ENCODE measurements at regions not wholly inside any gene's neighbourhood (a gene's known extent, or its start where the extent isn't known, plus 50 kb on each side); places are given as distances from the start of the nearest gene placed in this dataset.

DNA sequence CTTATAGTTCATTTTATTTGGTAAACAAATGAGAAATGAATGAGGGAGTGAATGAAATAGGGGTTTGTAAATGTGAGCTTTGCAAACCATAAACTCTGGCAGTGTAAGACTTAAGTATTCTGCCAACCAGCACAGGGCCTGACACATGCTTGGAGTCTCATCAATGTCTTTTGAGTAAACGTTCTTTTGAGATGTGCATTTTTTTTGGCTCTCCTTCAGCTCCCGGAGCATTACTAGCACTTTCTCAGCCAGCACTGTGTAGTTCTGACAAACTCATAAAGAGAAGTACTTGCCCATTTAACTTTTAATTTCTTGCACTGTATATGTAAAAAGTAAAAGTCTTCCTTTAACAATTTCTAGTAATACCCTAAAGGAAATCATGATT is 245.3 kb downstream of the HS3ST1 start:
- no peak for DNase-seq (ENCODE audit: low spot score)

DNA sequence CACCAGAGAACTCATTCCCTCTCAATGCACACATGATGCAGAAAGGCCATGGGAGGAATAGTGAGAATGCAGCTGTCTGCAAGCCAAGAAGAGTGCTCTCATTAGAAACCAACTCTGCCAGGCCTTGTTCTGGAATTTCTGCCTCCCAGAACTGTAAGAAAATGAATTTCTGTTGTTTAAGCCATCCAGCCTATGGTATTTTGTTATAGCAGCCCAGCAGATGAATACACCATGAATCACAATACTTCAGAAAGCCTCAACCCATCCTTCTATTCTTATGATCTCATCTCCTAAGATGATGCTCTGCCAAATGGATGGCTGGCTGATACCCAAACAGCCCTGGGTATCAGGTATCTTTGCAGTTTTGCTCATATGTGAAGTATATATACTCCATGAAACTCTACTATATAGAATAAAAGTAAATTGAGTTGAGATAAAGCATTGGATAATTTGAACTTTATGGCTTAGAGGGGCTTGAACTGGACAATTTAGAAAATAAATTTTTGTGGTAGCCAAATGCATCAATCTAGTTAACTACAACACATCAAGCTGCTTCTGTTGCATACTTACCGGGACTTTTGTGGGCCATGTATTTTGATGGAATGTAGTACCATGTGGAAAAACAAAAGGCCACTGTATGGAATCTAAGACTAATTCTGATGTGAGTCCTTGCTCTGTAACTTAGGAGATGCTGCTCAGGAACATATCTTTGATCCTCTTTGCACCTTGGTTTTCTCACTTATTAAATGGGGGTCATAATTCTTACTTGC is 245.9 kb downstream of the HS3ST1 start:
- DNase-seq (ENCODE audit: low spot score): no peak

DNA sequence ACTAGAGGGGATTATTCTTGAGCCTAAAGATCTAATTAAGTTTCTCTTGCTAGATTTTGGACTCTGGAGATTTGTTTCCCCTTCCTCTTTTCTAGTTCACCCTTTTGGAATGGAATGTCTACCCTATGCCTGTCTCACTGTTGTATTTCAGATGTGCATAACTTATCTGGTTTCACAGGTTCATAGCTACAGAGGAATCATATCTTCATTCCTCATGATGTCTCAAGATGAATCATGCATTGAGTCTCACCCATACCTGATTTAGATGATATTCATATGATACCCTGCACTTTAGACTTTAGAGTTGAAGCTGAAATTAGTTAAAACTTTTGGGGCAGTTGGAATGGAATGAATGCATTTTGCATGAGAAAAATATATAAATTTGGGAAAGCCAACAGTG is 246.7 kb downstream of the HS3ST1 start:
- DNase-seq (ENCODE audit: low spot score): no peak

DNA sequence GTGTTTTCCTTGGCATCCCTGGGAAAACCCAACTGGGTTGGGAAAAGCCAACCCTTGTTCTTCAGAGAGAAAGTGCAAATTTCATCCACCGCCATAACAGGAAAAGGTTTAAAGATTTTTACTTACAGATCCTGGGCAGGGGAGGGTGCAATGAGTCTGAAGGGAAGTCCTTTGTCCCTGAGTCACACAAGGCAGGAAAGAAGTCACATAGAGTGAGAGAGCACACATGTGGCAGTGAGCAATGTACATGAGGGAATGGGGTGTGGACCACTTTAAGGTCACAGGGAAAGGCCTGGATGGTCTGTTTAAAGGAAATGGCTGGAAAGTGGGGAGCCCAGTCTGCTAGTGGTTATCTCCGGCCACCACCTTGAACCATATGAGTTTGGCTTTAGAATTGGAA is 248.9 kb downstream of the HS3ST1 start:
- no peak for DNase-seq (ENCODE audit: low spot score)

DNA sequence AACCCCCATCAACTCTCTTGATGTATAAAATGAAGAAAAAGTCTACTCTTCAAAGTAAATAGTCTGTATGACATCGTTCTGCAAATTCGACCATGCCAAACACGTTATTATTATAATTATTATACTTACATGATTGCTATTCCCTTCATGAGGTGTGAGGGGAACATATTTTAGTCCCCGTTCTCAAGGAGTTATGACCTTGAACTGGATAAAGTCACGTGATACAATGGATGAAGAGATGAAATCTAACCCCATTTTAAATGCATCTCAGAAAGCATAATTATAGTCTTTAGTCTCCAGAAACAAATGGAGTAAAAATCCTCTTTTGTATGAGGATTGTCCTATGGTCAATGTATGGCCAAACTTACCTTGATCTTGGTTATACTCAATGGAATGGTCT is 250.3 kb downstream of the HS3ST1 start:
- no peak for DNase-seq (ENCODE audit: low spot score)

DNA sequence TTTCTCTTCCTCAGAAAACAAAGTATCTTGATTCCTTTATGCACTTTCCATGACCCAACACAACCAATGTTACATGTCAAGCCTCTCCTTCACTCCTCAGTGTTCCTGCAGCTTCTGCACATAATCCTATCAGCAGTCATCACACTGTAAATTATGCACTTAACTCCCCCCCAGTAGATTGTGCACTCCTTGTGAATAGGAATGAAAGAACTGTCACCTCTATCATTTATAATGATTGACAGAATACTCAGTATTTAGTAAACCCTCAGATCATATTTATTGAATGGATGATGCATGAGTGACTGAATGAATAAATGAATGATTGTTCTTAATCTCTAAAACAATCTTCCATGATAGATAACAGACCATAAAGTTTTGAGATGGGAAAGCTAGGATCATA is 253.3 kb downstream of the HS3ST1 start:
- DNase-seq (ENCODE audit: low spot score): no peak

DNA sequence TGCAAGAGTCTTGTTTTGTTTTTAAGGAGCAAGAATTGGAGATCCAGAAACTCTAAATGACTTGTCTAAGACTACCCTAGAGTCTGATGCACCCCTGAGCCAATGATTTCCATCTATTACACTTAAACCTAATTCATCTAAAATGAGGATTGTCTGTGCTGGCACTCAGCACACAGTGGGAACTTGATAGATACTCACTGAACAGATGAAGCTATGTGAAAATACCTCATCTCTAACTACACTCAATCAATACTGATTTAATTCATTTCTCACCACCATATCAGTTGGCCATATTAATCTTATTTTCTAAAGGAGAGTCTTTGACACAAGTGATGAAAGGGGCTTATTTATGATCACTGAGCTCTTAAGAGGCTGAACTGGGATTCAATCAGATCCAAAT is 262.1 kb downstream of the HS3ST1 start:
- no peak for DNase-seq (ENCODE audit: low spot score)

DNA sequence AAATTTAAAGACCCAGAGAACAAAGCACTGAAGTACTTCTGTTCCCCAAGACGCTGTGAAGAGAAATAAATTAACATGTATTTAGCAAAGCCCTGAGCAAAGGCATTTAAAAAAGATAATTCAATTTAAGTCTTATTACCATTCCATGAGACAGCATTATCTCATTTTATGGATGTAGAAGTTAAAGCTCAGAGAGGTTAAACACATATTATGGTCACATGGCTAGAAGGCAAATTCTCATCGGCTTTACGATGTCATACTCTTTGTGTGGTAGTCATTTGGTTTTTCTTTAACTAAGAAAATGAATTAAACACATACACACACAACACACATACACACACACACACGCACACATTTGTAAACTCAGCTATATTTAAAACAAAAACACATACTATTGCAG is 262.7 kb downstream of the HS3ST1 start:
- DNase-seq (ENCODE audit: low spot score): no peak

DNA sequence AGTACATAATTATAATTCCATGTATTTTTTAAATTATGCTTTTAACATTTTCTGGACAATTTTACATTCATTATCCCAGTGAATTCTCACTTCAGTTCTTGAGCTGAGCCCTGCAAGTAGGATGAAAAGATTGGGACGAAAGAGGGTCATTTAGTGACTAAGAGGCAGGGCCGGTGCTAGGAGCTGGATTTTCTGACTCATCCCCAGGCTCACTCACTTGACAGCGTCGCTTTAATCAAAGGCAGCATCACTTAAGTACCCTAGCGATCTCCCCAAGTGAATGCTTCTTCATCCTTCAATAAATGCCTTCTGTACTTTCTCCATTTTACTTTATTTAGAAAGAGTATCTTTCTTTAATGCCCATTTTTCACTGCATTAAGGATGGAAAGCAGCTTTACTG is 263.6 kb downstream of the HS3ST1 start:
- no peak for DNase-seq (ENCODE audit: low spot score)

DNA sequence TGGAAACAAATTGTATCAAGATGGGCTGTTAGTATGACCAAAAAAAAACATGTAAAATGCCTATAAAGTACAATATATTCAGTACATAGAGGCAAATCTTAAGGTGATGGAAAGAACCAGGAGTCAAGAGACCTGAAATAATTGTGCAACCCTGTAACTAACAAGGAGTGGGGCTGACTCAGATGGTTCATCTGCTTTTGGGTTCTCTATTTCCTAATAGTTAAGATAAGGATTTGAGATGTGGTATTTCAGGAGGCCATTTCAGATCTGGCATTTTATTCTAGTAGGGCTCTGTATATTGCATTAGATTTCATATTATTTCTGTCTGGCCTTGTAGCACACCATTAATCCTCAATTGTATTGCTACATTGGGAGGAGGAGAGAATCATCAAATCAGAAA is 268.4 kb downstream of the HS3ST1 start:
- no peak for DNase-seq (ENCODE audit: low spot score)

DNA sequence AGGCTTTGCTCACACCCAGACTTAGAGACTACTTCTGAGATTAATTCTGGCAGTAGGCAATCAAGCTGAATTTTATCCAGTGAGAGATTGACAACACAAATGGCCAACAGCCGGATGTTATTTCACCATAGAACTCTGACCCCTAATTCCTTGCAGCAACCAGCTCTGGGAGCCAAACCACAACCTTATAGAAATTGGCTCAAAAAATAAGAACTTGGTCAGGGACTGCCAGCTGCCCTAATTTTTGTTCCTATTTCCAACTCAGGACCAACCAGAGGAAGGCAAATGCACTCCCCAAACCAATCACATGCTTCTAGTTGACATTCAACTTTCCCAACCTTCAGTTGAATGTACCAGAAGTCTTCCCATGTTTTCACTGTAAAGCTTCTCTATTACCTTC is 269.7 kb downstream of the HS3ST1 start:
- DNase-seq (ENCODE audit: low spot score): no peak

DNA sequence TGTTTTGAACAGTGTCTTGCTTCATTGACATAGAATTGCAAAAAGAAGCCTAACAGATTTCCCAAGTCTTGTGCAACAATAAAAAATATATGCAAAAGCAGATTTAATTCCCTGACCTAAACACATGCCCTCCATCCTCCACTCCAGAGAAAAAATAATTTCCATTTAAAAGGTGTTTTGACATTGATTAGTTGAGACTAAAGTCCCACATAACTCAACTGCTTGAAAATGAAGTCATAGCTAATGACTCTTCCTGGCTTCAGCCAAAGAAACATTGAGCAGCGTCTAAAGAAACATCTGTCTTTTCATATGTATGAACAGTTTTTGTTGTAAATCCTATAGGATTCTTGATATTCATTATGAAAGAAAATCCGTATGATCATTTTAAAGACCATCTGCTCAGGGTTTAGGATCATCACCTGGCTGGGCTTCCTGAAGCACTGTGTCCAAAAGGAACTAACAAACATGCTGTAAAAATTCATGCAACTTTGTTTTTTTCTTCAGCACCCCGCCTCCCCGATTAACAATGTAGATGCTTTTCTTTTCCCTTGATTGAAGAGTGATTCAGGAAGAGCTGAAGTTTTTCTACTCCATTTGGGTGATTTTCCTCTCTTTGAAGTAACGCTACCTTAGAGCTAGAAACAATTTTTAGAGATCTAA is 273.4 kb downstream of the HS3ST1 start:
- no peak for DNase-seq (ENCODE audit: low spot score)

DNA sequence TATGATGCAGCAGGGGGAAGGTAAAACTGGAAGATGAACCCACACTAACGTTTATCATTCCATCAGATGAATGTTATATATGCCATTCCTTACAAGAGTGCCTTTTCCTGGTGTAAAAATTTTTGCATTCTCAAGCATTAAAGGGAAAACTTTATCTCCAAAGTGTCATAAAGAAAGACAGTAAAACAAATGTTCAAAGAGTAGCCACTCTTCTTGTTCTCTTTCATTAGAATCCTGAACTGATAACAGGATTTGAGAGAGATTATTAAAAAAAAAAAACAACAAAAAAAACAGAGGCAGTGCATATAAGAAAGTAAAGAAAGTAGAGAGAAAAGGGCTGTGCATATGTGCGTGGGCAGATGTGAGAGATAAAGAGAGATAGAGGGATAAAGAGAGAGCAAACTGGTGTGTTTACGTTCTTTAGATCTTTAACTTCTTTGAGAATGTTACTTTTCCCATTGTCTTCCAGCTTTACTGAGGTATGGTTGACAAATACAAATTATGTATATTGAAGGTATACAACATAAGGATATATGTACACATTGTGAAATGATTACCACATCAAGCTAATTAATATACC is 275.4 kb downstream of the HS3ST1 start:
- no peak for DNase-seq (ENCODE audit: low spot score)

DNA sequence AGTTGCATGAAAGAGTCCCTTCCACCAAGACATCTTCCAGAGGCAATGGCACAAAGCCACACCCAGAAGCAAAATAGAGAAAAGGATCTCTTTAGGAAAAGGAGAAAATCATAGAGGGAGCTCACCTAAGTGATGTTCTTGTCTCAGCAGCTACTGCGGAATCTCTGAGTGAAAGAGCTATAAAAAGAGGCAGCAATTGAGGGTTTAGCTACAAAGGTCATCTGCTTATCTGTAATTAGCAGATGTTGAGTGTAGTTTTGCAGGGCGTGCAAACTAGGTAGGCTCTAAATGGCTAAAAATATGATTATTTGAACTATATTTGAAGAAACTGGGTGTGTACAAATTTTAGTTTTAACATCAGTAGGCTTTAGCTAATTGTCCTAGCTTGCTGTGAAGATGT is 276.0 kb downstream of the HS3ST1 start:
- no peak for DNase-seq (ENCODE audit: low spot score)

DNA sequence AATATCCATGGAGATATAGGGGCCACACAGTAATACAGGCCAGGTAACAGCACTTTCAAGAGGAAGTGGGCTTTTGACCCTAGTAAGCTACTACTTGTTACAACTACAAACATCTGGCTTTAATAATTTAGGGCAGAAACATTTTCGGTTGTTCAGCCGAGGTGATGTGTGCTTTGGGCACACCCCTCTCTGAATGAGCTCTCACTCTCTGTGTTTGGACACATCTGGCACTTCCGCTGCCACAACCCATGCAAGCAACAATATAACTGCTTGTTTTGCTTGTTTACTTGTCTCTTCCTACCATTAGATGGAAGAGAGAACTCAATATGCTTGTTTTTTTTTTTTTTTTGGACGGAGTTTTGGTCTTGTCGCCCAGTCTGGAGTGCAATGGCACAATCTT is 277.2 kb downstream of the HS3ST1 start:
- DNase-seq (ENCODE audit: low spot score): no peak

DNA sequence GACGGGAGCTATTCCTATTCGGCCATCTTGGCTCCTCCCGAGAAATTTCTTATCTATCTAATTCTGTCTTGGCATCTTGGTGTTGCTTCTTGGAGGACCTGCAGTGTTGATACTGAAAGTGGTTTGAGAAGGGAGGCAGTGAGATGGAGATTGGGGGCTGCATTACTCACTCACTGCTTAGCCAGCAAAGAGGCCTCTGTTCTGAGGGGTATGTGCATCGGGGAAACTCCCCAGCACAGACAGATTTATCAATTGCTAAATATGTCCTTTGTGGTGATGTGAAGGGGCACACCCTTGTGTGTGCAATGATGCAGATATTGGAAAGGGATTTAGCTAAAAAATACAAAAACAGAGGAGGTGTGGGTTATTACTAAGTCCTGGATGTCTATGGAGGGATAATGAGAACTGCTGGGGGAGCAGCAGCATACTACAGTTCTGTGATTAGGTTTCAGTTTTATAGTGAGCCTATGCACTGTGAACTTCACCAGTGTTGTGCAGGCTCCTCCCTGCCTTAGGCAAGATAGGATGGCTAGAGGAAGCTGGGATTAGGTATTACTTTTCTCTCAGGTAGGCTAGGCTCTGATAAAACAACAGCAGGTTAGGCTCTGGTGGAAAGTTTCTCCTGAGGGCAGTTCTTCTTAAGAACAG is 279.0 kb downstream of the HS3ST1 start:
- DNase-seq (ENCODE audit: low spot score): no peak

DNA sequence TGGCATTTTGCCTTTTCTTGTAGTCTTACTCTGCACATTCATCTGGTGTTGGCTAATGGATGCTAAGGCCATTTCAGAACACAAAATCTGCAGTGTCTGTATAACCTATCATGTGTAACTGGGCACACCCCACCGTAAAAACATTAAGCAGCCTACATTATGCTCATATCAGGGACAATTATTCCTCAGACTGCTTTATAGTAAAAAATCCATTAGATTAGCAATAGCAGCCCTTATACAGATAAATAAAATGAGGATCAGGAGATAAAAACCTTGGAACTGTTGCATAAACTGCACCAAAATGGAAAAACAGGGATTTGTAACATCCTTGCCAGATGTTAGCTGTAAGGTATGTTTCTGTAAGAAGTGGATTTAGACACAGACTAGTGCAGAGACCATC is 288.8 kb downstream of the HS3ST1 start:
- no peak for DNase-seq (ENCODE audit: low spot score)

DNA sequence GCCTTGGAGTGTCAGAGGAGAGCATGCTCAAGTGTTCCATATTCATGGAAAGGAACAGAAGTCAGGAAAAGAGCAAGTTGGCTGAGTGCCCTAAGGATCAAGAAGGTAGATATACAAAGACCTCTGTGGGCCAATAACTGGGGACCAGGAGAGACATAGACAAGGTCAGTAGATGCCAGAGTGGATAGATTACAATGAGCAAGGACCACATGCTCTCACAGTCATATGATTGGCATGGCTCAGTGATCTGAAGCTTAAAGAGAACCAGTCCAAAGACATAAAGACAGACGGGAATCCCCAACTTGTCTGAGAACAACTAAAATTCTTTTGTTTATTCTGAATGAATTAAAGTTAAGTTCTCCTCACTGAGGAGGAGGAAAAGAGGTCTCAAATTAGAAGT is 289.7 kb downstream of the HS3ST1 start:
- DNase-seq (ENCODE audit: low spot score): no peak

DNA sequence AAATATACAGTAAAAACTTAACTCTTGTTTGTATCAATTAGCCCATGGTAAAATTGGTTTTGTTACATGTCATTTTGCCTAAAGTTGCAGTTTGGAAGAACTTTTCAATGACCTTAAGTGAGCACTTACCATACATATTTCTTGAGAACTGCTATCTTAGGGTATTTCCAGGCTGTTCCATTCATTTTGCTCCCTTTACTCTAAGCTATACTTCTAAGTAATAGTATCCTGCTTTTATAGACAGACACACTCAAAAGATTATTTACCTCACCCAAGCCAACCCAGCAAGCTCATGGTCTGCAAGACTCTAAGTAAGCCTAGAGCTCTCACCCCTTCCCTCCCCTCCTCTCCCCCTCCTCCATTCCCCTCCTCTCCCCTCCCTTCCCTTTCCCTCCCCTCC is 294.0 kb downstream of the HS3ST1 start:
- DNase-seq (ENCODE audit: low spot score): no peak

DNA sequence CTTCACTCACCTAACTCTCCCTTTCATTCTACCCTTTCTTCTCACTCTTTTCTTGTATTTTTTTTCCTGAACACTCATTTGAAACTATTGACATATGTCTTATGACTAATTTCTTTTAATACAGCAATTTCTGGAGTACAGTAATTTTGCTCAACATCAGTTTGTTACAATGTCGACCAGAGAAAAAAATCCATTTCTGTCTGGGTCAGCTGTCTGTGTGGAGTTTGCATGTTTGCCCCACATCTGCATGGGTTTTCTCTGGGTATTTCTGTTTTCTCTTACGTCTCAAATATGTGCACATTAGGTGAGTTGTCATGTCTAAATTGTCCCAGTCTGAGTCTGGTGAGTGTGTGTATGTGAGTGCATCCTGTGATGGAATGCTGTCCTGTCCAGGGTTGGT is 294.8 kb downstream of the HS3ST1 start:
- DNase-seq (ENCODE audit: low spot score): no peak

DNA sequence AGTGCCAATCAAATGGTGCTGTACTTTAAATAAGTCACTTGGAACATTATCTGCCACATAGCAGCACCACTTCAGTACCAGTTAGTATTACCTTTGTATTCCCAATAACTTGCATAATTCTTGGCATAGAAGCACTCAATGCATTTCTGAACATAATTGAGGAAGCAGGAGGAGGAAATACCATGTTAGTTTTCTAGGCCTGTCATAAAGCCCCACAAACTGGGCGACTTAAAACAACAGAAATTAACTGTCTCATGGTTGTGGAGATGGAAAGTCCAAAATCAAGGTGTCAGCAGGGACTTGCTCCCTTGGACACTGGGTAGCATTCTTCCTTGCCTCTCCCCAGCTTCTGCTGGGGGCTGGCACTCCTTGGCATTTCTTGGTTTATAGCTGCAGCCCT is 296.2 kb downstream of the HS3ST1 start:
- DNase-seq (ENCODE audit: low spot score): no peak

DNA sequence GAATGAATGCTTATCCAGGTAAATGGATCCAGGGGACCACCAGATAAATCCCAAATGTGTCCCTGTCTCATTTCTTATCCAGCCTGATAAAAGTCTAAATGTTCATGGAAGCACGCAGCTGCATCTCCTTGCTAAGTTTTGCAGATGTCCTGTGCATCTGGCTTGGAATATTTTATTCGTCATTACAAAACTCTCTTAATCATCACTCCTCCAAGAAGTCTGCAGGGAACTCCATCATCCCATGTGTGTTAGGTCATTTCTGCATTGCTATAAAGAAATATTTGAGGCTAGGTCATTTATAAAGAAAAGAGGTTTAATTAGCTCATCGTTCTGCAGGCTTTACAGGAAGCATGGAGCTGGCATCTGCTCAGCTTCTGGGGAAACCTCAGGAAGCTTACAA is 297.2 kb downstream of the HS3ST1 start:
- DNase-seq (ENCODE audit: low spot score): no peak

Measured in SK-N-DZ (cell line).